ENCODE measurements at regions not wholly inside any gene's neighbourhood (a gene's known extent, or its start where the extent isn't known, plus 50 kb on each side); places are given as distances from the start of the nearest gene placed in this dataset.

DNA sequence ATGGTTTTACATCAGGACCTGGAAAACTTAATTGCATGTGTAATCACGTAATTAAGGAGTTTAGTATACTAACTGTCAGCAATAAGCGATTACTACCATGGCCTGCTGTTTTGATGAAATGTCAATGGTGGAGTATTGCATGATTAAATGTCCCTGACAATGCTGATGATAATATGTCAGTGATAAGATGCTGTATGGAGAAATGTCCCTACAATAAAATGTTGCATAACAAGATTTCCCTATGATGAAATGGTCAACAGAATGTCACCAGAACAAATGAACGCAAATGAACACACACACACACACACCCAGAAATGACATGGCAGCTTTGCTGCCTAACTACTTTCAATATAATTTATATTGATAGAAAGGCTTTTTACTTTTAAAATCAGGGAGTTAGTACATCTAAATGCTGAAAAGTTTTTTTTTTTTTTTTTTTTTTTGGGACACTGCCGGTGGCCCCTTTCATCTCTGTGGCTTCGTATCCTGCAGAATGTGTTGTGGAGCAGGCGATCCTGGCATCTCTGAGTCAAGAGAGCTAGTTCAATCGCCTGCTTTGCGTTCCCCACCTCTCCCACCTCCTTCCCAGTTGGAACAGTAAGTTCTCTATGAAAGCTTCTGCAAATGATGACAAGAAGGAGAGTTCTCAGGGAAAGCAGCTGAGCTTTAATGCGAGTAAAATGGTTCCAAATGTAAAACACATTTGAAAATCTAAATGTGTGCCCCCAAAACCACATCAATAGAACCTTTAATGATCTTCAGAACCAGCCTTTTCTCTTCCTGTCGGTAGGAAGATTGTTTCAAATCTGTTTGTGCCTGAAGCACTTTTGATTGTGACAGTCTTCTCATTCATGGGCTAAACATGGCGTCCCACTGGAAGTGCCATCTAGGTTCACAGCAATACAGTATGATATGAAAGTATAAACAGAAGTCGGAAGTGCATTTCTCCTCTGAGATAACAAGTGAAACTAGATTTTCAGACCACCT, 170.1 kb upstream of the GBE1 start:
- TF ChIP-seq, protein P1, sequence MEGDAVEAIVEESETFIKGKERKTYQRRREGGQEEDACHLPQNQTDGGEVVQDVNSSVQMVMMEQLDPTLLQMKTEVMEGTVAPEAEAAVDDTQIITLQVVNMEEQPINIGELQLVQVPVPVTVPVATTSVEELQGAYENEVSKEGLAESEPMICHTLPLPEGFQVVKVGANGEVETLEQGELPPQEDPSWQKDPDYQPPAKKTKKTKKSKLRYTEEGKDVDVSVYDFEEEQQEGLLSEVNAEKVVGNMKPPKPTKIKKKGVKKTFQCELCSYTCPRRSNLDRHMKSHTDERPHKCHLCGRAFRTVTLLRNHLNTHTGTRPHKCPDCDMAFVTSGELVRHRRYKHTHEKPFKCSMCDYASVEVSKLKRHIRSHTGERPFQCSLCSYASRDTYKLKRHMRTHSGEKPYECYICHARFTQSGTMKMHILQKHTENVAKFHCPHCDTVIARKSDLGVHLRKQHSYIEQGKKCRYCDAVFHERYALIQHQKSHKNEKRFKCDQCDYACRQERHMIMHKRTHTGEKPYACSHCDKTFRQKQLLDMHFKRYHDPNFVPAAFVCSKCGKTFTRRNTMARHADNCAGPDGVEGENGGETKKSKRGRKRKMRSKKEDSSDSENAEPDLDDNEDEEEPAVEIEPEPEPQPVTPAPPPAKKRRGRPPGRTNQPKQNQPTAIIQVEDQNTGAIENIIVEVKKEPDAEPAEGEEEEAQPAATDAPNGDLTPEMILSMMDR (IDR thresholded peaks at IDR 0.05; ENCODE audit: control insufficient read depth, insufficient read depth, low read depth, low read length, missing control alignments): no peak
- no peak for DNase-seq (ENCODE audit: low read depth)
- no peak overlapping the region for H3K4me3 ChIP-seq (ENCODE audit: control insufficient read depth, low read depth, low read length)

DNA sequence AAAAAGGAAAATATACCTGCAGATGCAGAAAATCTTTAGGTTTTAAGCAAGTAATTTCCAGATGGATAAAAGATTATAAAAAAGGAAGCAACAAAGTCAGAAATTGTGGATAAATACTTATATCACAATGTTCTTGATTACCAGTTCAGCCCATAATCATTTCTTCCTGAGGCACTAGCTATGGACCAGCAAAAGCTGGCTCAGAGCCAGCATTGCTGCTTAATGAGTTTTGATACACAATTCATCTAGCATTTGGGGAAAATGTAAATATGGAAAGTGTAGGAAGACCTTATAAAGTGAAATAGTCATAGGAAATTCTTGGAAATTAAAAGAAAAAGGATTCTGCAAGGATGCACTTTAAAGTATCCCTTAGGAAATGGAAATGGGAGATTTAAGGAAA, 168.3 kb upstream of the GBE1 start:
- TF ChIP-seq, protein P1 (IDR thresholded peaks at IDR 0.05; ENCODE audit: control insufficient read depth, insufficient read depth, low read depth, low read length, missing control alignments): no peak
- H3K4me3 ChIP-seq (ENCODE audit: control insufficient read depth, low read depth, low read length): no peak overlapping the region
- DNase-seq (ENCODE audit: low read depth): no peak

DNA sequence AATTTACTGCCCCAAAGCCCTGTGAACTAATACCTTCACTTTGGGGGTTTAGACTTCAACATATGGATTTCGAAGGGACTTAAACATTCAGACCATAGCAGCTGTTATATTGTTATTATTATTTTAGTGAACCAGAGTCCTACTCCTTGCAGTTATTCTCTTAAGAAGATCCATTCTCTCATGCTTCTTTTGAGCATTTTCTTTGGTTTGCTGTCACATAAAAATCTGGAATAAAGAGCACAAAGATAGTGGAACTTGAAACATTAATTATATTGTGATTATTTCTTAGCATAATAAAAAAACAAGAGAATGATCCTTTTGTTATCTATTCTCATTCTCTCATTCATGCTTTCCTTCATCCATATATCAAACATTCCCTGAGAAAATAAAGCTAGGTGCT, 166.4 kb upstream of the GBE1 start:
- no peak for DNase-seq (ENCODE audit: low read depth)
- no peak overlapping the region for H3K4me3 ChIP-seq (ENCODE audit: control insufficient read depth, low read depth, low read length)
- TF ChIP-seq, protein P1 (IDR thresholded peaks at IDR 0.05; ENCODE audit: control insufficient read depth, insufficient read depth, low read depth, low read length, missing control alignments): no peak

DNA sequence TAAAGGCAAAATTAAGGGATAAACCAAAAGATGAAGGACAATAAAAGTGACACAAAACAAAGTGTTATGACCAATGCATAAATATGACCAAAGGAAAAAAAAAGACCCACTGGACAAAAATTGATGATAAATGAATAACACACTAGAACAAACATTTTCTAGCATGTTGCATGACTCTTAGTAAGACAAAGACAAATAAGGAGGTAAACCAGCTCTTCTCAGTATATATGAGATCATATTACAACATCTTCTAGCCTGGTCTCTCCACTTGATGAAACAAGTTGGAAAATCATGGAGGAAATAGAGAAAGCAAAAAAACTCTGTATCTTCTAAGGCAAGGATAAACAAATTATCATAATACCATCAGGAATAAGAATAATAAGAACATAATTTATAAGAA, 163.9 kb upstream of the GBE1 start:
- H3K4me3 ChIP-seq (ENCODE audit: control insufficient read depth, low read depth, low read length): no peak overlapping the region
- no peak for DNase-seq (ENCODE audit: low read depth)
- TF ChIP-seq, protein P1 (IDR thresholded peaks at IDR 0.05; ENCODE audit: control insufficient read depth, insufficient read depth, low read depth, low read length, missing control alignments): no peak

DNA sequence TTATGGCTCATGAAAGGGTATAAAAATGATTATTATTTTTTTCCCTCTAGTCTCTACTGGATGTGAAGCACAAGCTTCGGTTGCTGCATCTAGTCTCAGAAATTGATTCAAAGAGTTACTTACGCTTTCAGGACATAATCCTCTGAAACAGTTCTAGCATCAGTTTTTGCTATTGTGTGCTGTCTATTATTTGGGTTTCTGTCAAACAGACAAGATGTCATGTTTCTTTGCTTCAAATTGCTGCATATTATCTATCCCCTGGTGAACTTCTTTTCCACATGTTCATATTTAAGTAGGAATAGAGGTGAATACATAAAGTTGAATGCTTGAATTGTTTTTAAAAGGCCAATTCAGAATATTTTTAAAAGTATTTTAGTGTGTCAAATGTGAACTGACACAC, 161.6 kb upstream of the GBE1 start:
- no peak overlapping the region for H3K4me3 ChIP-seq (ENCODE audit: control insufficient read depth, low read depth, low read length)
- TF ChIP-seq, protein P1 (IDR thresholded peaks at IDR 0.05; ENCODE audit: control insufficient read depth, insufficient read depth, low read depth, low read length, missing control alignments): no peak
- no peak for DNase-seq (ENCODE audit: low read depth)

DNA sequence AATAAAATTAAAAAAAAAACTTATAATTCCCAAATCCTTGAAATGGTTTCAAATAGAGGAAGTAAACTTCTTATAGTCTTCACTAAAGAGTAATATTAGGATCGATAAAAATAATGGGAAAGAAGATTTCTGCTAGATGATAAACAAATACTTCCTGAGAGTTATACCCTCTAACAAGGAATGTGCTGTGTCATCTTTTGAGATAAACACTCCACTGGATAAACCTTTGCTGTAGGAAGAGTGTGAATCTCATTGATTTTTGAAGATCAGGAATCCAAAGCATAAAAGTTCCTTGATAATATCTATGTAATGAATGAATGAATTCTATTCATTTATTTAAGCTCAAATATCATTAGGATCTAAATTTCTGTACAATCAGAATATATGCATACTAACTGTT, 161.0 kb upstream of the GBE1 start:
- TF ChIP-seq, protein P1 (IDR thresholded peaks at IDR 0.05; ENCODE audit: control insufficient read depth, insufficient read depth, low read depth, low read length, missing control alignments): no peak
- no peak overlapping the region for H3K4me3 ChIP-seq (ENCODE audit: control insufficient read depth, low read depth, low read length)
- no peak for DNase-seq (ENCODE audit: low read depth)
